WERI-Rb-1 (cell line): ENCODE measurements at regions not wholly inside any gene's neighbourhood (a gene's known extent, or its start where the extent isn't known, plus 50 kb on each side); places are given as distances from the start of the nearest gene placed in this dataset.
"Not testable (repeated sequence)": the region's sequence is repeated elsewhere in the genome, so short reads cannot be mapped to it uniquely, and the experiment has no call there.

Experiments used
- DNase-seq: peaks from one replicate; pipeline ENCODE4 v3.0.0-alpha.2; 2020
- H3K27ac ChIP-seq: fragments of 250-450 bp; sonication (Bioruptor Pico); 2 replicates; pipeline ENCODE4 v1.5.1; 2020; ENCODE audit warnings: mild to moderate bottlenecking, moderate library complexity
- H3K27me3 ChIP-seq: fragments of 250-450 bp; sonication (Bioruptor Pico); 2 replicates; pipeline ENCODE4 v1.5.1; 2021; ENCODE audit warnings: mild to moderate bottlenecking, low read depth, moderate library complexity; ENCODE audit not compliant: insufficient read depth, severe bottlenecking
- H3K36me3 ChIP-seq: fragments of 250-450 bp; sonication (Bioruptor Pico); 2 replicates; pipeline ENCODE4 v1.5.1; 2020; ENCODE audit warnings: mild to moderate bottlenecking, moderate library complexity
- H3K4me3 ChIP-seq: 2 replicates; pipeline ENCODE4 v1.5.1; 2011; ENCODE audit warnings: low read depth, mild to moderate bottlenecking, control low read depth, low read length
- H3K9me3 ChIP-seq: fragments of 250-450 bp; sonication (Bioruptor Pico); 2 replicates; pipeline ENCODE4 v1.5.1; 2021; ENCODE audit warnings: mild to moderate bottlenecking, moderate library complexity; ENCODE audit not compliant: severe bottlenecking
- TF ChIP-seq, protein P1 (sequence below): IDR thresholded peaks from 2 replicates; pipeline ENCODE4 v1.5.1; 2011; ENCODE audit warnings: low read depth, mild to moderate bottlenecking, control low read depth, inconsistent platforms, low read length

DNA sequence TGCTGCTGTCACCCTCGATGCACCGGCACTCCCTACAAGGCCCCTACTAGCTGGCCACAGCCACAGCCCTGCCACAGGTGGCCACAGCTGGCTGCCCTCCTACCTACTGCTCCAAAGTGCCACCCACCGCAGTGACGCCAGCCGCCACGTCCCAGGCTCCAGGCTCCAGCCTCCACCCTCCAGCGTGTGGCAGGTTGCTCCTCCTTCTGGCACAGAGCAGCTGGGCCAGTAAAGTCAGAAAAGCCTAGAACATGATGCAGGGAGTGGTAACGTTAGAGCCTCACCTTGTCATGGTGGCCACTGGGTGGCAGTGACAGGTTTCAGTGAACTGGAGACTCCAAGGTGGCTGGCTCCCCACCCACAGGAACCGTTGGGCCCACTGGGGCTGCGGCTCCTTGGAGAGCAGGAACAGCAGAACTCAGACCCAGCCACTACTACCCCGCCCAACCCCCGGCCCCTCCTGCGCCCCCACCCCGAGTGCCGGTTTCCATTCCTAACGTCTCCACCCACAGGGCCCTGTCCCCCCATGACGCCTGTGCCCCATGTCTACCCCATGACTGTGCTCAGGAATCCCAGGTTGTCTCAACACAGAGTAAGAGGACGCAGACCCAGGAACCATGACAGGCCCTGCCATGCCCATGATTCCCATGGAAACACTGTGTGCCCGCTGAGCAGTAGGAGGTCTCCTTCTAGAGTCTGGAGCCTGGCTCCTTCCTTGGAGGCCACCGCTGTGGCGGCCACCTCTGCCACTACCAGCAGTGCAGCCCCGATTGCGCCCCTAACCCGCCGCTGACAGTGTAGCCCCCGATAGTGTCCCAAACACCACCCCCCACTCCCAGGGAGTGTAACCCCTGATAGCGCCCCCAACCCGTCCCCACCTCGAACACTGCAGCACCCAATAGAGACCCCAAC, 52.3 kb upstream of the ZNF33B start:
- H3K36me3 ChIP-seq, result no peaks in the 10 kb centered on the region
- no peak overlapping the region for H3K27ac ChIP-seq
- peaks cover 3% of the 10 kb centered on the region for H3K9me3 ChIP-seq
- peaks cover 55% of the 10 kb centered on the region for H3K27me3 ChIP-seq
- peak; percentile 20 for DNase-seq
- H3K4me3 ChIP-seq, result no peak overlapping the region
- TF ChIP-seq, protein P1, sequence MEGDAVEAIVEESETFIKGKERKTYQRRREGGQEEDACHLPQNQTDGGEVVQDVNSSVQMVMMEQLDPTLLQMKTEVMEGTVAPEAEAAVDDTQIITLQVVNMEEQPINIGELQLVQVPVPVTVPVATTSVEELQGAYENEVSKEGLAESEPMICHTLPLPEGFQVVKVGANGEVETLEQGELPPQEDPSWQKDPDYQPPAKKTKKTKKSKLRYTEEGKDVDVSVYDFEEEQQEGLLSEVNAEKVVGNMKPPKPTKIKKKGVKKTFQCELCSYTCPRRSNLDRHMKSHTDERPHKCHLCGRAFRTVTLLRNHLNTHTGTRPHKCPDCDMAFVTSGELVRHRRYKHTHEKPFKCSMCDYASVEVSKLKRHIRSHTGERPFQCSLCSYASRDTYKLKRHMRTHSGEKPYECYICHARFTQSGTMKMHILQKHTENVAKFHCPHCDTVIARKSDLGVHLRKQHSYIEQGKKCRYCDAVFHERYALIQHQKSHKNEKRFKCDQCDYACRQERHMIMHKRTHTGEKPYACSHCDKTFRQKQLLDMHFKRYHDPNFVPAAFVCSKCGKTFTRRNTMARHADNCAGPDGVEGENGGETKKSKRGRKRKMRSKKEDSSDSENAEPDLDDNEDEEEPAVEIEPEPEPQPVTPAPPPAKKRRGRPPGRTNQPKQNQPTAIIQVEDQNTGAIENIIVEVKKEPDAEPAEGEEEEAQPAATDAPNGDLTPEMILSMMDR, result peak; percentile 58

DNA sequence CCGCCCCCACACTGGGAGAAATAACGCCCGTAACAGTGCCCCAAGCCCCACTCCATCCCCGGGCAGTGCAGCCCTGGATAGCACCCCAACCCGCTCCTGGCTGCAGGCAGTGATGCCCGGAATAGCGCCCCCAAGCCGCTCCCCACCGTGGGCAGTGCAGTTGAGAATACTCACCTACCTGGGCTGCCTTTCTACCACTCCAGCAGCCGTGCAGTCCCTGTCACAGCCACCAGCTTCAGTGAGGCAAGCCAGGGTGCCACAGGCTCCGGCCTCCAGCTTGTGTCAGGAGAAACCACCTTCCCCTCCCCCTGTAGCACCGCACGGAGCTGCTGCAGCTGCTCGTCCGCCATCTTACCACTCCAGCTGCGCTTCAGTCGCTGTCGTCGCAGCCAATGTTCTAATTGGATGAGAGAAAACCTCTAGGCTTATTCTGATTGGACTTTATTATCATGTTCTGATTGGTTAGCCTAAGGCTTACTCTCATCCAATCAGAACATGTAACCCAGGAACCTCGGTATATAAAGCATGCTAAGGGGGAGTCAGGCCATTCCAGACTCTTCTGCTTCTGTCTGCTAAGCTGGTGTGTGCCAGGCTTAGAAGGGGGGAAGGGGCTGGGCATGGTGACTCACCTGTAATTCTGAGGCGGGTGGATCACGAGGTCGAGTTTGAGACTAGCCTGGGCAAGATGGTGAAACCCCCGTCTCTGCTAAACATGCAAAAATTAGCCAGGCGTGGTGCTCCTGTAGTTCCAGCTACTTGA, 53.2 kb upstream of the ZNF33B start:
- H3K4me3 ChIP-seq, result no peak overlapping the region
- TF ChIP-seq, protein P1, result no peak

DNA sequence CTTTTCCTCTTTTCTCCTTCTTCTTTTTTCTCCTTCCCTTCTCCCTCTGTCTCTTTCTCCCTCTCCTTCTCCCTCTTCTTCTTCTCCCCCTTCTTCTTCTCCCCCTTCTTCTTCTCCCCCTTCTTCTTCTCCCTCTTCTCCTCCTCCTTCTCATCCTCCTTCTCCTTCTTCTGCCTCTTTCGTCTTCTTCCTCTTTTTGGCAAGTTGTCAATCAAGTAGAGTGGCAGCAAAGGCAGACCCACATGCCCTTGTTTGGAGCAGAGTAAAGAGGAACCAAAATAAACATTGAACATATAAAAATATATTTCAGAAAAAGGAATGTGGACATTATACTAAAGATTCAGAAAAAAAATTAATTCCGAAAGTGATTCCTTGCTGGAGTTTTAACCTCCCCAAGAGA, 59.6 kb upstream of the ZNF33B start:
- no peak for DNase-seq
- Histone ChIP-seq H3K4me3 (no peak overlapping the region), H3K27me3 (peaks cover 17% of the 10 kb centered on the region), H3K9me3 (no peaks in the 10 kb centered on the region), H3K27ac (no peak overlapping the region), H3K36me3 (no peaks in the 10 kb centered on the region)
- TF ChIP-seq, protein P1, result no peak

More for the DNA sequence above, 53.2 kb upstream of the ZNF33B start:
- DNase-seq, result no peak
- no peaks in the 10 kb centered on the region for H3K36me3 ChIP-seq
- H3K27me3 ChIP-seq, result peaks cover 54% of the 10 kb centered on the region
- peaks cover 3% of the 10 kb centered on the region for H3K9me3 ChIP-seq
- no peak overlapping the region for H3K27ac ChIP-seq

DNA sequence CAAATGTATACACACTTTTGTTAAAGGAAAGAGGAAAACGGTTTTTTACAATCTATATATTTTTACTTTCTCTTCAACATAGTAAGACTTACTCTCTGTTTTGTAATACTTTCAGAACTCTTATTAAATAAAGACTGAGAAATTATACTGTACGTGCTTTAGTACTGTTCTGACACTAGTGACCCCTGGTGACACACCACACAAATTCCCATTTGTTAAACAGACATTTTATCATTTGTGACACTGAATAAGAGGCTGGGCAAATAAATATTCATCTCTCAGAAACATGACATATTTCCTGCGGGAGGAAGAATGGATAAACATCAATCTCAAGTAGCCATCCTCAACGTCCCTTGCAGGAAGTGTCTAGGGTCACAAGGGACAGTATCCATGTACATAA, 68.9 kb upstream of the ZNF33B start:
- no peak for DNase-seq
- no peaks in the 10 kb centered on the region for H3K36me3 ChIP-seq
- peaks cover 3% of the 10 kb centered on the region for H3K27me3 ChIP-seq
- no peak overlapping the region for H3K4me3 ChIP-seq
- TF ChIP-seq, protein P1, result no peak
- H3K9me3 ChIP-seq, result no peaks in the 10 kb centered on the region
- no peak overlapping the region for H3K27ac ChIP-seq

DNA sequence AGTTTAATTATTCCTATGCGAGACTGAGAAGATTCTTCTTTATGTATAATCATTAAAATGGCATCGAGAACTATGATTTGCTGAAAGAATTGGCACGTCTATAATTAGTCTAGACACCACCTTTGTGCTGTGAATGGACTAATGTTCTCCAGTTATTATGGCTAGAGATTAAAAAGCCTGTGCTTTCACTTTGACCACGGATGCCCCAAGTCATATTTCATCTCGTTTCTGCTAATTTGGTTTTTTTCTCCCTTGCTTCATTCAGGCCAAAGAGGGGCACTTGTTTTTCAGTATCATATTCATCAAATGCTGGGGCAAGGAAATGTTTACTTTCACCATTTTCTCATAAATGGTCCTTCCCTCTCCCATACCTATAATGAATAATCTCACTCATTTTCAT, 63.3 kb upstream of the BMS1 start:
- not testable (repeated sequence) for H3K9me3 ChIP-seq, H3K27ac ChIP-seq, H3K4me3 ChIP-seq

DNA sequence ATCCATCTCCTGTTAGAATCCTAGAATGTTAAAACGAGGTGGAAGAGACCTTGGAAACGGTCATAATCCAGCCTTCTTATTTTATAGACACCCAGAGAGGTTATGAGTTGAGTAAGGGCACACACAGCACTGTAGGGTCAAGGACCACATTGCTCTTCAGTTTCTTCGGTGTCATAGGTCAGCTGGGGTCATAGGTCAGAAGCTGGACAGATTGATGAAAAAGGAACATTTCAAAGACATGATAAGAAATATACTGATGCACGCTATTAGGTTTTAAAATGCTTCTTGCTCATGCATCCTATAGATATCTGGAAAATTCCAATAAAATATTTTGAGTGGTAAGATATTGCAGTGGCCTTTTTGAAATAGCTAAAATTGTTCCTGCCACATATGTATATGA, 60.0 kb upstream of the BMS1 start:
- H3K9me3 ChIP-seq, result no peaks in the 10 kb centered on the region
- TF ChIP-seq, protein P1, result no peak

More for the DNA sequence above, 63.3 kb upstream of the BMS1 start:
- peaks cover 21% of the 10 kb centered on the region for H3K27me3 ChIP-seq
- DNase-seq, H3K36me3 ChIP-seq: not testable (repeated sequence)

DNA sequence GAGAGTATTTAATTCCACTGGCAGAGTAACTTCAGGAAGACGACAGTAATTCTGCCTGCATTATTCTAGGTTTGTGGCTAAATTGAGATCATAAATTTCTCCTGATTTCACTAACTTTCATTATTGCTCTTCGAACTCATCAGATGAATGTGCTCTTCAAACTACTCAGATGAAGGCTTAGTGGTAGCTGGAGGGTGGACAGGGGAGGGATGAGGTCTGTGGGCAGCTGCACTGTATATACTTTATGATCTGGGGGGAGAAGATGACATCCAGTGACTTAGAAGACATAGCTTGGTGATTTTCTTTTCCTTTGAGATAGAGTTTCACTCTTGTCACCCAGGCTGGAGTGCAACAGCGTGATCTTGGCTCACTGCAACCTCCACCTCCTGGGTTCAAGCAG, 59.0 kb upstream of the BMS1 start:
- peaks cover 27% of the 10 kb centered on the region for H3K27me3 ChIP-seq
- H3K9me3 ChIP-seq, H3K36me3 ChIP-seq, H3K4me3 ChIP-seq, H3K27ac ChIP-seq, DNase-seq: not testable (repeated sequence)

More for the DNA sequence above, 60.0 kb upstream of the BMS1 start:
- Histone ChIP-seq H3K27me3 (peaks cover 28% of the 10 kb centered on the region), H3K27ac (no peak overlapping the region), H3K36me3 (no peaks in the 10 kb centered on the region), H3K4me3 (no peak overlapping the region)
- no peak for DNase-seq

DNA sequence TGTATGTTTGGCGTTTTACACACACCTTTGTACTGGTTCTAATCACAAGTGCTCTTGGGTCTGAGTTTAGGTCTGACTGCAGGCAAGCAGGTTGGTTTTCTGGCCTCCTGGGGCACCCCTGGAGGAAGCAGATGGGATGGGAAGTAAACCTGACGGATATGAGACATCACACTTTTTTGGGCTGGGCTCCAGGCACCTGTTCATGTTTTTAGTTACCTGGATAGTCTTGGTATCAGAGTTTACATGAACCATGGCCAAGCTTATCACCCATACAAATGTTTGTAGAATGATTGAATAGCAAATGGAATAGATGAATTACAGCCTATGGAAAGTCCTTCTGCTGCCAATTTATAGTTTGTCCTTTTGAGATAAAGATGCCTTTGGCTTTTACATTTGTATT, 57.9 kb upstream of the BMS1 start:
- not testable (repeated sequence) for H3K27ac ChIP-seq, H3K9me3 ChIP-seq, H3K4me3 ChIP-seq, DNase-seq, H3K36me3 ChIP-seq
- H3K27me3 ChIP-seq, result peaks cover 32% of the 10 kb centered on the region
